ENCODE measurements at regions not wholly inside any gene's neighbourhood (a gene's known extent, or its start where the extent isn't known, plus 50 kb on each side); places are given as distances from the start of the nearest gene placed in this dataset.

- Histone ChIP-seq H3K4me3 (ENCODE audit: low read length) (no peak overlapping the region), H3K9ac (ENCODE audit: low read length) (no peak overlapping the region), H3K9me3 (ENCODE audit: control insufficient read depth, low read depth, low read length) (no peaks in the 10 kb centered on the region), H3K4me1 (ENCODE audit: control insufficient read depth, low read depth, low read length) (no peaks in the 10 kb centered on the region), H3K27ac (ENCODE audit: low read length) (no peak overlapping the region), H3K36me3 (ENCODE audit: control insufficient read depth, low read depth, low read length) (no peaks in the 10 kb centered on the region), H3K27me3 (ENCODE audit: control insufficient read depth, insufficient read depth, low read length) (no peaks in the 10 kb centered on the region)
Measured at GRCh38 chr4:60750962-60751361, 449.2 kb upstream of the ADGRL3 start.

DNA sequence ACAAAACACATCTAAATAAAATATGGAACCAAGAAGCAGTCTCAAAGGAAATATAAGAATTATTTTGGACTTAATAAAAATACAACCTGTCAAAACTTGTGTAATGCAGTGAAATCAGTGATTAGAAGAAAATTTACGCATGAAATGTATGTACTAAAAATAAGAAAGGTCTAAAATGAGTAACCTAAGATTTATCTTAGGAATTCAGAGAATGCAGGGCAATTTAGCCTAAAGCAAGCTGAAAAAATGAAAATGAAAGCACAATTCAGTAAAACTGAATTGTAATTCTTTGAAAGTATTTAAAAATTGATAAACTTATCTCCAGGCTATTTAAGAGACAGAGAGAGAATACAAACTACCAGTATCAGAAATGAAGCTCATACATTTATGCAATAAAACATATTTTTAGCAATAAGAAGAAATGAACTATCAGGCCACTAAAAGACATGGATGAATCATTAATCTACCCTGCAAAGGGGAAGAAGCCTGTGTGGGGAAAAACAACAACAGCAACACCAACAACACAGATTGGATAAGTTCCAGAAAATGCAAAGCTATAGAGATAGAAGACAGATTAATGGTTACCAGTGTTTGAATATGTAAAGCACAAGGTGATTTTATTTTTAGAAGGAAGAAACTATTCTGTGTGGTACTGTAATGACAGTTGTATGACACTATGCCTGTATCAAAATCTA, 442.0 kb upstream of the ADGRL3 start:
- Histone ChIP-seq H3K9ac (ENCODE audit: low read length) (no peak overlapping the region), H3K27me3 (ENCODE audit: control insufficient read depth, insufficient read depth, low read length) (no peaks in the 10 kb centered on the region), H3K27ac (ENCODE audit: low read length) (no peak overlapping the region), H3K4me1 (ENCODE audit: control insufficient read depth, low read depth, low read length) (no peaks in the 10 kb centered on the region), H3K36me3 (ENCODE audit: control insufficient read depth, low read depth, low read length) (no peaks in the 10 kb centered on the region), H3K9me3 (ENCODE audit: control insufficient read depth, low read depth, low read length) (peaks cover 3% of the 10 kb centered on the region), H3K4me3 (ENCODE audit: low read length) (no peak overlapping the region)

- Histone ChIP-seq H3K4me3 (ENCODE audit: low read length) (no peak overlapping the region), H3K9me3 (ENCODE audit: control insufficient read depth, low read depth, low read length) (peaks cover 3% of the 10 kb centered on the region), H3K36me3 (ENCODE audit: control insufficient read depth, low read depth, low read length) (no peaks in the 10 kb centered on the region), H3K27me3 (ENCODE audit: control insufficient read depth, insufficient read depth, low read length) (no peaks in the 10 kb centered on the region), H3K27ac (ENCODE audit: low read length) (no peak overlapping the region), H3K4me1 (ENCODE audit: control insufficient read depth, low read depth, low read length) (no peaks in the 10 kb centered on the region), H3K9ac (ENCODE audit: low read length) (no peak overlapping the region)
Measured at GRCh38 chr4:60759518-60760245, 440.4 kb upstream of the ADGRL3 start.

DNA sequence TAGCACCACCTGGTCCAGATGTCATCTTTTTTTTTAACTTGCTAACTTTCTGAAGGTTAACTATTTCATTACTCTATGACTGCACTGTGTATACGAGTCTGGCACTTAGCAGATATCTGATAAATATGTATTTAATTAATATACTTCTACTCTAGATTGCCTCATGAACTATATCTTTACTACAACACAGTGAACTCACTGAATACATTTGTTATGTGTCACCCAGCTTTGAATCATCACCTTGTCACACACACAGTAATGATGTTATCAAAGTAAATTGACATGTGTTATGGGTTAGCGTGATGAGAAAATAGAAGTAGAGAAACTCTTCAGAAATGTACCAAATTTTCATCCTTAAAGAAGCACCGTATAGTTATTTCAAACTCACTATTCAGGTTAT, 419.3 kb upstream of the ADGRL3 start:
- H3K27me3 ChIP-seq (ENCODE audit: control insufficient read depth, insufficient read depth, low read length): no peaks in the 10 kb centered on the region
- no peak overlapping the region for H3K9ac ChIP-seq (ENCODE audit: low read length)
- no peaks in the 10 kb centered on the region for H3K9me3 ChIP-seq (ENCODE audit: control insufficient read depth, low read depth, low read length)
- H3K4me3 ChIP-seq (ENCODE audit: low read length): no peak overlapping the region
- no peak overlapping the region for H3K27ac ChIP-seq (ENCODE audit: low read length)
- H3K4me1 ChIP-seq (ENCODE audit: control insufficient read depth, low read depth, low read length): no peaks in the 10 kb centered on the region
- no peaks in the 10 kb centered on the region for H3K36me3 ChIP-seq (ENCODE audit: control insufficient read depth, low read depth, low read length)

DNA sequence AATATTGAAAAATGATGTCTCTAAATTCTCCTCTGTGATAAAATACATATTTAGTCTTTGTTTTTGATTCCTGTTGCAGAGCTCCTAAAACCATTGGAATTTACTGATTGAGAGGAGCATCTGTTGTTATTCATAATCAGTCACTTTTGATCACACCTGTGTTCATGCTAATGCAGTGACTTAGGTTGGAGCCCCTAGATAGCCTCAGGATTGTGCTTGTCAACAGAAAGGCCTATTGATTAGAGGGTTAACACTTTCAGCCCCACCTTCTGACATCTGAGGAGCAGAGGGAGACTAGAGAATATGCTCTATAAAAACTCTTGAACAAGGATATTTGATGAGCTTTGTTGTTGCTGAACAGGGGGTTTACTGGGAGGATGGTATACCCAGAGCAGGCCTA, 409.5 kb upstream of the ADGRL3 start:
- no peak overlapping the region for H3K9ac ChIP-seq (ENCODE audit: low read length)
- no peaks in the 10 kb centered on the region for H3K9me3 ChIP-seq (ENCODE audit: control insufficient read depth, low read depth, low read length)
- H3K4me1 ChIP-seq (ENCODE audit: control insufficient read depth, low read depth, low read length): peaks cover 4% of the 10 kb centered on the region
- H3K27ac ChIP-seq (ENCODE audit: low read length): no peak overlapping the region
- H3K36me3 ChIP-seq (ENCODE audit: control insufficient read depth, low read depth, low read length): no peaks in the 10 kb centered on the region
- no peaks in the 10 kb centered on the region for H3K27me3 ChIP-seq (ENCODE audit: control insufficient read depth, insufficient read depth, low read length)
- no peak overlapping the region for H3K4me3 ChIP-seq (ENCODE audit: low read length)

DNA sequence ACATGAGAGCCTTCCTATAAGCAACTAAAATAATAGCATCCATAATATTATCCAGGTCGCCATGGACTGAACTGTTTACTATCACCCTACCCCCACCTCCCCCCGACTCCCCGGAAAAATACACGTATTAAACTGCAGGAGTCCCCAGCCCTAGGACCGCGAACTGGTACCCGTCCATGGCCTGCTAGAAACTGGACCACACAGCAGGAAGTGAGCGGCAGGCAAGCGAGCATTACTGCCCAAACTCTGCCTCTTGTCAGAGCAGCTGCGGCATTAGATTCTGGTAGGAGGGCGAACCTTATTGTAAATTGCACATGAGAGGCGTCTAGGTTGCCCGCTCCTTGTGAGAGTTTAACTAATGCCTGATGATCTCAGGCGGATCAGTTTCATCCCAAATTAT, 405.8 kb upstream of the ADGRL3 start:
- H3K36me3 ChIP-seq (ENCODE audit: control insufficient read depth, low read depth, low read length): no peaks in the 10 kb centered on the region
- H3K4me3 ChIP-seq (ENCODE audit: low read length): no peak overlapping the region
- no peaks in the 10 kb centered on the region for H3K27me3 ChIP-seq (ENCODE audit: control insufficient read depth, insufficient read depth, low read length)
- H3K27ac ChIP-seq (ENCODE audit: low read length): no peak overlapping the region
- no peak overlapping the region for H3K9ac ChIP-seq (ENCODE audit: low read length)
- no peaks in the 10 kb centered on the region for H3K9me3 ChIP-seq (ENCODE audit: control insufficient read depth, low read depth, low read length)
- peaks cover 4% of the 10 kb centered on the region for H3K4me1 ChIP-seq (ENCODE audit: control insufficient read depth, low read depth, low read length)

DNA sequence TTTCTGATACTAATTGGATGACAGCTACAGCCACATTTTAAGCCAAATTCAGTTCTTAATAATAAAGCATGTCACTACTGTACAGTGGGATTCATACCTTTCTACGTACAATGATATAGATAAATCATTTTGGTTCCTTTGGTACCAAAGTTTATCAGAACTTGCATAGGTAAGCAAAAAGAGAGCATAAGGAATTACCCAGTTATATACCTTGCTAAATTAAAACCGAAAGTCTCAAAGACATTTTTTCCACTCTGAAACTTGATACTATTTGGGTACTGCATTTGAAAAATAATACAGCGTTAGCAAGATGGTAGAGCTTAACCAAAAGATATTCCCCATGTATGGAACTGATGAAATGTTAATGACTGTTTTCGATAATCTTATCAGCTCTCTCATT, 400.9 kb upstream of the ADGRL3 start:
- Histone ChIP-seq H3K9me3 (ENCODE audit: control insufficient read depth, low read depth, low read length) (no peaks in the 10 kb centered on the region), H3K4me3 (ENCODE audit: low read length) (no peak overlapping the region), H3K9ac (ENCODE audit: low read length) (no peak overlapping the region), H3K4me1 (ENCODE audit: control insufficient read depth, low read depth, low read length) (no peaks in the 10 kb centered on the region), H3K27me3 (ENCODE audit: control insufficient read depth, insufficient read depth, low read length) (no peaks in the 10 kb centered on the region), H3K36me3 (ENCODE audit: control insufficient read depth, low read depth, low read length) (no peaks in the 10 kb centered on the region), H3K27ac (ENCODE audit: low read length) (no peak overlapping the region)

DNA sequence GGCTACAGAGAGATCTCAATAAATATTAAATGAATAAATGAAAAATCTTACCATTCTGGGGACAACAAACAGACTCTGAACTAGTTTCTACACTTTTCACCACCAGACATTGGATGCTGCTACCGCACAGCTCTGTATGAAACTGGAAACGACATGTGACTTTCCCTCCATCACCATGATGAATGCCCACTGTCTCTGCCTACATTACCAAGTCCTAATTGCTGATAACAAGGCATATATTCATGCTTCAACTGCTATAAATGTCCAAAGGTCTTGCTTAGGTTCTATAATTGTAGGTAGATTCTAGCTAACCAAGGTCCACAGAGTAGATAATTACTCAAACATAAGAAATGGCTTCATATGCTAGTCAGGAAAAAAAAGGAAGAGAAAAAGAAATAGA, 399.4 kb upstream of the ADGRL3 start:
- Histone ChIP-seq H3K9me3 (ENCODE audit: control insufficient read depth, low read depth, low read length) (no peaks in the 10 kb centered on the region), H3K27ac (ENCODE audit: low read length) (no peak overlapping the region), H3K27me3 (ENCODE audit: control insufficient read depth, insufficient read depth, low read length) (no peaks in the 10 kb centered on the region), H3K4me1 (ENCODE audit: control insufficient read depth, low read depth, low read length) (no peaks in the 10 kb centered on the region), H3K36me3 (ENCODE audit: control insufficient read depth, low read depth, low read length) (no peaks in the 10 kb centered on the region), H3K9ac (ENCODE audit: low read length) (no peak overlapping the region), H3K4me3 (ENCODE audit: low read length) (no peak overlapping the region)

- Histone ChIP-seq H3K27ac (ENCODE audit: low read length) (no peak overlapping the region), H3K27me3 (ENCODE audit: control insufficient read depth, insufficient read depth, low read length) (no peaks in the 10 kb centered on the region), H3K9ac (ENCODE audit: low read length) (no peak overlapping the region), H3K36me3 (ENCODE audit: control insufficient read depth, low read depth, low read length) (no peaks in the 10 kb centered on the region), H3K4me3 (ENCODE audit: low read length) (no peak overlapping the region), H3K9me3 (ENCODE audit: control insufficient read depth, low read depth, low read length) (no peaks in the 10 kb centered on the region), H3K4me1 (ENCODE audit: control insufficient read depth, low read depth, low read length) (no peaks in the 10 kb centered on the region)
Measured at GRCh38 chr4:60805500-60806313, 394.4 kb upstream of the ADGRL3 start.

- no peaks in the 10 kb centered on the region for H3K27me3 ChIP-seq (ENCODE audit: control insufficient read depth, insufficient read depth, low read length)
- no peak overlapping the region for H3K4me3 ChIP-seq (ENCODE audit: low read length)
- no peaks in the 10 kb centered on the region for H3K36me3 ChIP-seq (ENCODE audit: control insufficient read depth, low read depth, low read length)
- H3K27ac ChIP-seq (ENCODE audit: low read length): no peak overlapping the region
- no peaks in the 10 kb centered on the region for H3K9me3 ChIP-seq (ENCODE audit: control insufficient read depth, low read depth, low read length)
- H3K9ac ChIP-seq (ENCODE audit: low read length): no peak overlapping the region
- H3K4me1 ChIP-seq (ENCODE audit: control insufficient read depth, low read depth, low read length): no peaks in the 10 kb centered on the region
Measured at GRCh38 chr4:60808726-60809485, 391.2 kb upstream of the ADGRL3 start.

DNA sequence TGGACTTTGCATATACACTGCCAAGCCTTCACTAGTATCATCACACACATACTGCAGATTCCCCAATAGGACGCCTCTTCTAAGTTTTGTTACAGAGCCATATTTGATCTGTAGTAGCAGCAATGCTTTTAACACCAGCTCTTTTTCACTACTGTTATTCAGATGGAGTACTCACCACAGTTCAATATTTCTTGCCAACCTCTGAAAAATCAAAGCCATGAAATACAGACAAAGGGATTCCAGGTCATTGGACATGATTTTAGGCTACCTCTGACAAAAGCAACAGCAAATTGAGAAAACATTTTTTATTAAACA, 390.7 kb upstream of the ADGRL3 start:
- Histone ChIP-seq H3K4me3 (ENCODE audit: low read length) (no peak overlapping the region), H3K9ac (ENCODE audit: low read length) (no peak overlapping the region), H3K27me3 (ENCODE audit: control insufficient read depth, insufficient read depth, low read length) (no peaks in the 10 kb centered on the region), H3K36me3 (ENCODE audit: control insufficient read depth, low read depth, low read length) (no peaks in the 10 kb centered on the region), H3K9me3 (ENCODE audit: control insufficient read depth, low read depth, low read length) (no peaks in the 10 kb centered on the region), H3K4me1 (ENCODE audit: control insufficient read depth, low read depth, low read length) (no peaks in the 10 kb centered on the region), H3K27ac (ENCODE audit: low read length) (no peak overlapping the region)

Data from iPS-18a (cell line).